Lower lobe of right lung (tissue), 2 donors: ENCODE measurements at regions not wholly inside any gene's neighbourhood (a gene's known extent, or its start where the extent isn't known, plus 50 kb on each side); places are given as distances from the start of the nearest gene placed in this dataset.

Source experiments
- ATAC-seq, 2 donors: fragments of 200-7000 bp; cut with Tn5 transposase; one replicate each; pipeline ENCODE4 v1.9.1; 2020 to 2022; ENCODE audit warnings: mild to moderate bottlenecking in 2 of 2, moderate library complexity in 2 of 2
- DNase-seq: peaks from one replicate; pipeline ENCODE4 v3.0.0-alpha.2; 2020
- H3K27ac ChIP-seq: fragments of 200-600 bp; one replicate; pipeline ENCODE4 v1.8.0; 2022
- H3K27me3 ChIP-seq: fragments of 200-600 bp; one replicate; pipeline ENCODE4 v1.8.0; 2022; ENCODE audit warnings: low read depth
- H3K36me3 ChIP-seq: fragments of 200-600 bp; one replicate; pipeline ENCODE4 v1.8.0; 2022; ENCODE audit warnings: mild to moderate bottlenecking
- H3K4me1 ChIP-seq: fragments of 200-600 bp; one replicate; pipeline ENCODE4 v1.8.0; 2022
- H3K4me3 ChIP-seq: fragments of 200-600 bp; one replicate; pipeline ENCODE4 v1.8.0; 2022; ENCODE audit warnings: mild to moderate bottlenecking
- H3K9me3 ChIP-seq: fragments of 200-600 bp; one replicate; pipeline ENCODE4 v1.8.0; 2022
- CTCF ChIP-seq: fragments of 200-600 bp; IDR thresholded peaks from one replicate; pipeline ENCODE4 v1.8.0; 2022; ENCODE audit warnings: antibody characterized with exemption, mild to moderate bottlenecking
- intact Hi-C: fragments of 100-400 bp; cut with DNase I; formaldehyde crosslinking; loops from one replicate; pipeline ENCODE4 v1.11.0; 2022
- donor health status: DM: no; HTN: yes; CAD: no; lungs with severe emphysema.

GRCh38 chr10:133035952-133036351 lies 51.8 kb upstream of the ADGRA1 start:
- intact Hi-C loops = no loop called here
- DNase-seq (no peak), ATAC-seq (no peak)
- no peaks in the 10 kb centered on the region for H3K9me3 ChIP-seq
- H3K27ac ChIP-seq = no peak overlapping the region
- H3K4me1 ChIP-seq = no peaks in the 10 kb centered on the region
- peaks cover 24% of the 10 kb centered on the region for H3K27me3 ChIP-seq
- no peak for TF ChIP-seq CTCF
- H3K36me3 ChIP-seq = no peaks in the 10 kb centered on the region
- H3K4me3 ChIP-seq = no peak overlapping the region

- Histone ChIP-seq H3K27ac (no peak overlapping the region), H3K4me1 (no peaks in the 10 kb centered on the region), H3K27me3 (peaks cover 14% of the 10 kb centered on the region), H3K36me3 (no peaks in the 10 kb centered on the region), H3K9me3 (no peaks in the 10 kb centered on the region), H3K4me3 (no peak overlapping the region)
- ATAC-seq (no peak), DNase-seq (no peak)
- TF ChIP-seq CTCF = no peak
- intact Hi-C loops = no loop called here
Measured at GRCh38 chr10:133034762-133035161, 53.0 kb upstream of the ADGRA1 start.

- DNase-seq = no peak
- no peaks in the 10 kb centered on the region for H3K4me1 ChIP-seq
- no peaks in the 10 kb centered on the region for H3K36me3 ChIP-seq
- H3K27me3 ChIP-seq = peaks cover 8% of the 10 kb centered on the region
- intact Hi-C loops = no loop called here
- H3K9me3 ChIP-seq = no peaks in the 10 kb centered on the region
- no peak overlapping the region for H3K27ac ChIP-seq
- ATAC-seq = no peak
- no peak overlapping the region for H3K4me3 ChIP-seq
- TF ChIP-seq CTCF = no peak
Measured at GRCh38 chr10:133034092-133034491, 53.6 kb upstream of the ADGRA1 start.

- no peaks in the 10 kb centered on the region for H3K36me3 ChIP-seq
- no peaks in the 10 kb centered on the region for H3K9me3 ChIP-seq
- ATAC-seq (no peak), DNase-seq (no peak)
- intact Hi-C loops = no loop called here
- TF ChIP-seq CTCF = no peak
- peaks cover 6% of the 10 kb centered on the region for H3K27me3 ChIP-seq
- H3K27ac ChIP-seq = no peak overlapping the region
- H3K4me3 ChIP-seq = no peak overlapping the region
- no peaks in the 10 kb centered on the region for H3K4me1 ChIP-seq
Measured at GRCh38 chr10:133033742-133034048, 54.0 kb upstream of the ADGRA1 start.

- Histone ChIP-seq H3K27ac (no peak overlapping the region), H3K27me3 (peaks cover 3% of the 10 kb centered on the region), H3K36me3 (no peaks in the 10 kb centered on the region), H3K4me3 (no peak overlapping the region), H3K4me1 (no peaks in the 10 kb centered on the region), H3K9me3 (no peaks in the 10 kb centered on the region)
- no peak for ATAC-seq
- no peak for DNase-seq
- intact Hi-C loops = no loop called here
- TF ChIP-seq CTCF = no peak
Measured at GRCh38 chr10:133032976-133033741, 54.6 kb upstream of the ADGRA1 start.
